ENCODE measurements at regions not wholly inside any gene's neighbourhood (a gene's known extent, or its start where the extent isn't known, plus 50 kb on each side); places are given as distances from the start of the nearest gene placed in this dataset.

GRCh38 chr2:16441431-16441830 lies 224.2 kb downstream of the CYRIA start:
- intact Hi-C loops (cut with DNase I), result no loop called here
- Histone ChIP-seq H3K4me3 (no peak overlapping the region), H3K4me1 (no peaks in the 10 kb centered on the region), H3K27me3 (no peaks in the 10 kb centered on the region), H3K27ac (no peak overlapping the region), H3K9me3 (no peaks in the 10 kb centered on the region), H3K36me3 (no peaks in the 10 kb centered on the region)
- 64 to 89% methylated on average over 3 of the region's 3 CpGs for WGBS, 2 donors
- TF ChIP-seq CTCF (IDR thresholded peaks at IDR 0.05) (no peak), POLR2A (IDR thresholded peaks at IDR 0.05) (no peak)
- no peak for DNase-seq

- Histone ChIP-seq H3K4me1 (no peaks in the 10 kb centered on the region), H3K36me3 (no peaks in the 10 kb centered on the region), H3K27ac (no peak overlapping the region), H3K27me3 (no peaks in the 10 kb centered on the region), H3K9me3 (no peaks in the 10 kb centered on the region), H3K4me3 (no peak overlapping the region)
- intact Hi-C loops (cut with DNase I), result no loop called here
- no peak for DNase-seq
- TF ChIP-seq CTCF (IDR thresholded peaks at IDR 0.05) (no peak), POLR2A (IDR thresholded peaks at IDR 0.05) (no peak)
- WGBS, 2 donors, result 34 to 60% methylated on average over 4 of the region's 4 CpGs
Measured at GRCh38 chr2:16440898-16441297, 224.7 kb downstream of the CYRIA start.

GRCh38 chr2:16438613-16439321 lies 226.9 kb downstream of the CYRIA start:
- WGBS, 2 donors, result 61 to 74% methylated on average over 8 of the region's 8 CpGs
- intact Hi-C loops (cut with DNase I), result no loop called here

GRCh38 chr2:16437189-16437588 lies 228.4 kb downstream of the CYRIA start:
- intact Hi-C loops (cut with DNase I), result no loop called here
- DNase-seq, result no peak
- TF ChIP-seq CTCF (IDR thresholded peaks at IDR 0.05), result no peak
- no peak for TF ChIP-seq POLR2A (IDR thresholded peaks at IDR 0.05)

More at GRCh38 chr2:16438613-16439321, 226.9 kb downstream of the CYRIA start:
- H3K4me1 ChIP-seq, result no peaks in the 10 kb centered on the region
- no peak for DNase-seq
- no peaks in the 10 kb centered on the region for H3K36me3 ChIP-seq
- TF ChIP-seq POLR2A (IDR thresholded peaks at IDR 0.05) (no peak), CTCF (IDR thresholded peaks at IDR 0.05) (no peak)
- H3K9me3 ChIP-seq, result no peaks in the 10 kb centered on the region
- H3K27me3 ChIP-seq, result no peaks in the 10 kb centered on the region
- H3K4me3 ChIP-seq, result no peak overlapping the region
- no peak overlapping the region for H3K27ac ChIP-seq

GRCh38 chr2:16434393-16434792 lies 231.2 kb downstream of the CYRIA start:
- intact Hi-C loops (cut with DNase I), result no loop called here
- Histone ChIP-seq H3K4me3 (no peak overlapping the region), H3K9me3 (no peaks in the 10 kb centered on the region), H3K27me3 (no peaks in the 10 kb centered on the region), H3K36me3 (no peaks in the 10 kb centered on the region), H3K27ac (no peak overlapping the region), H3K4me1 (no peaks in the 10 kb centered on the region)
- TF ChIP-seq CTCF (IDR thresholded peaks at IDR 0.05), result no peak
- TF ChIP-seq POLR2A (IDR thresholded peaks at IDR 0.05), result no peak
- 13 to 30% methylated on average over 2 of the region's 2 CpGs for WGBS, 2 donors
- no peak for DNase-seq

More at GRCh38 chr2:16437189-16437588, 228.4 kb downstream of the CYRIA start:
- H3K4me1 ChIP-seq, result no peaks in the 10 kb centered on the region
- no peak overlapping the region for H3K27ac ChIP-seq
- no peaks in the 10 kb centered on the region for H3K36me3 ChIP-seq
- H3K9me3 ChIP-seq, result no peaks in the 10 kb centered on the region
- 37 to 51% methylated on average over 5 of the region's 5 CpGs for WGBS, 2 donors
- H3K27me3 ChIP-seq, result no peaks in the 10 kb centered on the region
- no peak overlapping the region for H3K4me3 ChIP-seq
